ENCODE measurements at regions not wholly inside any gene's neighbourhood (a gene's known extent, or its start where the extent isn't known, plus 50 kb on each side); places are given as distances from the start of the nearest gene placed in this dataset.

DNA sequence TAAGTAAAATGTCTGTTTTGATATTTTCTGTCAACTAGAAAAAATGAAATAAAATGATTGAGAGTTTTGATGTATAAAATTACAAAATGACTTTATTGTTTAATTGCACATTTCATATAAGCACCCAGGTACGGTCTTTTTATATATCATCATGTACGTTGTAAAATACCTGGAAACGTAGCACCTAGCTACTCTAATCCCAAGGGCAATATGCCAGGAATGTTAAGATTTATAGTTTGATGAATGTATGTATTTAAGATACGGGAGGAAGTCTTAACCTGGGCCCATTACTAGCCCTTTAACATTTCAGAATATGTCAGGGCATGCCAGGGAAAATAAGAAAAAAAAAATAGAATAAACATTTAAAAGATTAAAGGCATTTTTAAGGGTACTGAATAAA is 490.9 kb upstream of the NRSN1 start:
- no peak for TF ChIP-seq EZH2 (IDR thresholded peaks at IDR 0.05; ENCODE audit: borderline replicate concordance, low read length)
- TF ChIP-seq, protein P1, sequence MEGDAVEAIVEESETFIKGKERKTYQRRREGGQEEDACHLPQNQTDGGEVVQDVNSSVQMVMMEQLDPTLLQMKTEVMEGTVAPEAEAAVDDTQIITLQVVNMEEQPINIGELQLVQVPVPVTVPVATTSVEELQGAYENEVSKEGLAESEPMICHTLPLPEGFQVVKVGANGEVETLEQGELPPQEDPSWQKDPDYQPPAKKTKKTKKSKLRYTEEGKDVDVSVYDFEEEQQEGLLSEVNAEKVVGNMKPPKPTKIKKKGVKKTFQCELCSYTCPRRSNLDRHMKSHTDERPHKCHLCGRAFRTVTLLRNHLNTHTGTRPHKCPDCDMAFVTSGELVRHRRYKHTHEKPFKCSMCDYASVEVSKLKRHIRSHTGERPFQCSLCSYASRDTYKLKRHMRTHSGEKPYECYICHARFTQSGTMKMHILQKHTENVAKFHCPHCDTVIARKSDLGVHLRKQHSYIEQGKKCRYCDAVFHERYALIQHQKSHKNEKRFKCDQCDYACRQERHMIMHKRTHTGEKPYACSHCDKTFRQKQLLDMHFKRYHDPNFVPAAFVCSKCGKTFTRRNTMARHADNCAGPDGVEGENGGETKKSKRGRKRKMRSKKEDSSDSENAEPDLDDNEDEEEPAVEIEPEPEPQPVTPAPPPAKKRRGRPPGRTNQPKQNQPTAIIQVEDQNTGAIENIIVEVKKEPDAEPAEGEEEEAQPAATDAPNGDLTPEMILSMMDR (IDR thresholded peaks at IDR 0.05; ENCODE audit: low read length): no peak

All from OCI-LY1 (cell line).